CD4-positive, CD25-positive, alpha-beta regulatory T cell (primary cell): ENCODE measurements at regions not wholly inside any gene's neighbourhood (a gene's known extent, or its start where the extent isn't known, plus 50 kb on each side); places are given as distances from the start of the nearest gene placed in this dataset.

Source experiments
- ATAC-seq, 2 donors: fragments of 150-1000 bp; cut with Tn5 transposase; one replicate each; pipeline ENCODE4 v1.10.0; 2021; ENCODE audit warnings: low read depth in 2 of 2, moderate number of reproducible peaks in 2 of 2, moderate library complexity in 1 of 2
- DNase-seq, 3 donors: peaks; one replicate each; pipeline versions ENCODE4 v3.0.0 to v3.0.0-alpha.2; 2012 to 2022; ENCODE audit warnings: mixed read lengths in 1 of 3
- H3K27ac ChIP-seq: one replicate; pipeline ENCODE4 v1.7.0; 2013; ENCODE audit warnings: mild to moderate bottlenecking, low read length; ENCODE audit not compliant: insufficient read depth, poor library complexity, severe bottlenecking
- H3K27me3 ChIP-seq: one replicate; pipeline ENCODE4 v1.7.0; 2013; ENCODE audit warnings: low read length; ENCODE audit not compliant: control insufficient read depth, insufficient read depth
- H3K36me3 ChIP-seq: one replicate; pipeline ENCODE4 v1.7.0; 2013; ENCODE audit warnings: mild to moderate bottlenecking, low read length, moderate library complexity; ENCODE audit not compliant: control insufficient read depth, insufficient read depth
- H3K4me1 ChIP-seq: 2 replicates; pipeline ENCODE4 v1.7.0; 2013; ENCODE audit warnings: mild to moderate bottlenecking, low read length; ENCODE audit not compliant: insufficient read depth, control insufficient read depth, poor library complexity, severe bottlenecking
- H3K4me3 ChIP-seq: one replicate; pipeline ENCODE4 v1.7.0; 2013; ENCODE audit warnings: low read depth, mild to moderate bottlenecking, low read length, moderate library complexity
- H3K9me3 ChIP-seq, 2 experiments: 1 replicate in 1 of 2; 2 replicates in 1 of 2; pipeline ENCODE4 v1.7.0; 2013; ENCODE audit warnings: low read length in 2 of 2, mild to moderate bottlenecking in 1 of 2, moderate library complexity in 1 of 2; ENCODE audit not compliant: control insufficient read depth in 2 of 2
- H3K27ac Mint-ChIP-seq, 3 donors: one replicate each; pipeline ENCODE4 v1.8.0; 2020 to 2022; ENCODE audit warnings: mild to moderate bottlenecking in 3 of 3, mixed read lengths in 3 of 3, moderate library complexity in 2 of 3
- H3K27me3 Mint-ChIP-seq: one replicate; pipeline ENCODE4 v1.8.0; 2022; ENCODE audit warnings: mild to moderate bottlenecking, mixed read lengths
- H3K36me3 Mint-ChIP-seq: one replicate; pipeline ENCODE4 v1.8.0; 2020; ENCODE audit warnings: mixed read lengths
- H3K4me1 Mint-ChIP-seq, 4 donors: one replicate each; pipeline ENCODE4 v1.8.0; 2020 to 2022; ENCODE audit warnings: mixed read lengths in 4 of 4, mild to moderate bottlenecking in 1 of 4
- H3K4me3 Mint-ChIP-seq, 4 donors: one replicate each; pipeline ENCODE4 v1.8.0; 2020 to 2022; ENCODE audit warnings: mild to moderate bottlenecking in 4 of 4, mixed read lengths in 4 of 4, moderate library complexity in 3 of 4
- H3K9me3 Mint-ChIP-seq, 7 donors: one replicate each; pipeline ENCODE4 v1.8.0; 2020 to 2022; ENCODE audit warnings: mixed read lengths in 7 of 7, mild to moderate bottlenecking in 3 of 7, moderate library complexity in 2 of 7

GRCh38 chr16:79307214-79307613, 293.3 kb downstream of the MAF start:
- no peak overlapping the region for H3K4me3 Mint-ChIP-seq
- Histone ChIP-seq H3K9me3 (no peaks in the 10 kb centered on the region), H3K36me3 (no peaks in the 10 kb centered on the region), H3K27me3 (no peaks in the 10 kb centered on the region), H3K4me3 (no peak overlapping the region), H3K4me1 (peaks cover 5% of the 10 kb centered on the region), H3K27ac (no peak overlapping the region)
- peaks cover 15% of the 10 kb centered on the region for H3K27me3 Mint-ChIP-seq
- H3K36me3 Mint-ChIP-seq, result no peaks in the 10 kb centered on the region
- no peak for DNase-seq
- ATAC-seq, result no peak
- peaks cover 0 to 10% (median 8%) of the 10 kb centered on the region in 4 donors for H3K4me1 Mint-ChIP-seq
- no peak overlapping the region for H3K27ac Mint-ChIP-seq
- no peaks in the 10 kb centered on the region for H3K9me3 Mint-ChIP-seq

GRCh38 chr16:79305074-79305473, 295.5 kb downstream of the MAF start:
- no peaks in the 10 kb centered on the region for H3K27me3 ChIP-seq
- peaks cover 0 to 8% (median 7%) of the 10 kb centered on the region in 4 donors for H3K4me1 Mint-ChIP-seq

GRCh38 chr16:79303959-79304387, 296.6 kb downstream of the MAF start:
- Histone ChIP-seq H3K27ac (no peak overlapping the region), H3K27me3 (no peaks in the 10 kb centered on the region), H3K9me3 (no peaks in the 10 kb centered on the region), H3K36me3 (no peaks in the 10 kb centered on the region), H3K4me3 (no peak overlapping the region), H3K4me1 (no peaks in the 10 kb centered on the region)
- DNase-seq (no peak), ATAC-seq (no peak)
- no peak overlapping the region for H3K4me3 Mint-ChIP-seq
- H3K4me1 Mint-ChIP-seq, result peaks cover 0 to 2% (median 0%) of the 10 kb centered on the region in 4 donors
- H3K9me3 Mint-ChIP-seq, result no peaks in the 10 kb centered on the region
- peaks cover 10% of the 10 kb centered on the region for H3K27me3 Mint-ChIP-seq
- H3K36me3 Mint-ChIP-seq, result no peaks in the 10 kb centered on the region
- H3K27ac Mint-ChIP-seq, result no peak overlapping the region

More at GRCh38 chr16:79305074-79305473, 295.5 kb downstream of the MAF start:
- no peaks in the 10 kb centered on the region for H3K36me3 ChIP-seq
- no peak overlapping the region for H3K4me3 ChIP-seq
- ATAC-seq (no peak), DNase-seq (no peak)
- no peak overlapping the region for H3K27ac Mint-ChIP-seq
- H3K9me3 Mint-ChIP-seq, result no peaks in the 10 kb centered on the region
- no peaks in the 10 kb centered on the region for H3K36me3 Mint-ChIP-seq
- H3K9me3 ChIP-seq, result no peaks in the 10 kb centered on the region
- H3K4me3 Mint-ChIP-seq, result no peak overlapping the region
- peaks cover 14% of the 10 kb centered on the region for H3K27me3 Mint-ChIP-seq
- H3K4me1 ChIP-seq, result peaks cover 5% of the 10 kb centered on the region
- H3K27ac ChIP-seq, result no peak overlapping the region

- H3K27me3 ChIP-seq, result no peaks in the 10 kb centered on the region
- Mint-ChIP-seq H3K27ac (no peak overlapping the region), H3K36me3 (no peaks in the 10 kb centered on the region), H3K9me3 (no peaks in the 10 kb centered on the region), H3K27me3 (peaks cover 10% of the 10 kb centered on the region), H3K4me3 (no peak overlapping the region), H3K4me1 (peaks cover 0 to 2% (median 0%) of the 10 kb centered on the region in 4 donors)
- H3K27ac ChIP-seq, result no peak overlapping the region
- ATAC-seq, result no peak
- no peak for DNase-seq
- H3K36me3 ChIP-seq, result no peaks in the 10 kb centered on the region
- no peak overlapping the region for H3K4me3 ChIP-seq
- H3K9me3 ChIP-seq, result no peaks in the 10 kb centered on the region
- H3K4me1 ChIP-seq, result no peaks in the 10 kb centered on the region
Observed at GRCh38 chr16:79303206-79303605, 297.3 kb downstream of the MAF start.

GRCh38 chr16:79302731-79303130, 297.8 kb downstream of the MAF start:
- no peaks in the 10 kb centered on the region for H3K9me3 ChIP-seq
- no peaks in the 10 kb centered on the region for H3K9me3 Mint-ChIP-seq
- H3K27me3 Mint-ChIP-seq, result peaks cover 10% of the 10 kb centered on the region
- H3K36me3 Mint-ChIP-seq, result no peaks in the 10 kb centered on the region
- no peaks in the 10 kb centered on the region for H3K36me3 ChIP-seq
- peaks cover 0 to 2% (median 0%) of the 10 kb centered on the region in 4 donors for H3K4me1 Mint-ChIP-seq
- ATAC-seq (no peak), DNase-seq (no peak)
- no peaks in the 10 kb centered on the region for H3K4me1 ChIP-seq
- no peak overlapping the region for H3K4me3 ChIP-seq
- H3K27ac Mint-ChIP-seq, result no peak overlapping the region
- H3K27ac ChIP-seq, result no peak overlapping the region
- no peak overlapping the region for H3K4me3 Mint-ChIP-seq
- no peaks in the 10 kb centered on the region for H3K27me3 ChIP-seq

- no peaks in the 10 kb centered on the region for H3K4me1 ChIP-seq
- peaks cover 10% of the 10 kb centered on the region for H3K27me3 Mint-ChIP-seq
- no peak overlapping the region for H3K4me3 ChIP-seq
- H3K36me3 ChIP-seq, result no peaks in the 10 kb centered on the region
- peaks cover 0 to 1% (median 0%) of the 10 kb centered on the region in 7 donors for H3K9me3 Mint-ChIP-seq
- peaks cover 0 to 4% (median 1%) of the 10 kb centered on the region in 4 donors for H3K4me1 Mint-ChIP-seq
- no peaks in the 10 kb centered on the region for H3K9me3 ChIP-seq
- no peak overlapping the region for H3K27ac ChIP-seq
- DNase-seq (no peak), ATAC-seq (no peak)
- H3K27me3 ChIP-seq, result no peaks in the 10 kb centered on the region
- H3K27ac Mint-ChIP-seq, result no peak overlapping the region
- no peak overlapping the region for H3K4me3 Mint-ChIP-seq
- H3K36me3 Mint-ChIP-seq, result no peaks in the 10 kb centered on the region
Observed at GRCh38 chr16:79301051-79301450, 299.5 kb downstream of the MAF start.

- peaks cover 0 to 4% (median 1%) of the 10 kb centered on the region in 4 donors for H3K4me1 Mint-ChIP-seq
- no peak overlapping the region for H3K27ac Mint-ChIP-seq
- peaks cover 0 to 1% (median 0%) of the 10 kb centered on the region in 7 donors for H3K9me3 Mint-ChIP-seq
- no peaks in the 10 kb centered on the region for H3K4me1 ChIP-seq
- ATAC-seq (no peak), DNase-seq (no peak)
- H3K27ac ChIP-seq, result no peak overlapping the region
- H3K27me3 ChIP-seq, result no peaks in the 10 kb centered on the region
- H3K4me3 Mint-ChIP-seq, result no peak overlapping the region
- H3K27me3 Mint-ChIP-seq, result peaks cover 10% of the 10 kb centered on the region
- no peaks in the 10 kb centered on the region for H3K36me3 Mint-ChIP-seq
- H3K9me3 ChIP-seq, result no peaks in the 10 kb centered on the region
- no peaks in the 10 kb centered on the region for H3K36me3 ChIP-seq
- H3K4me3 ChIP-seq, result no peak overlapping the region
Observed at GRCh38 chr16:79298894-79299799, 301.4 kb downstream of the MAF start.

- Mint-ChIP-seq H3K4me3 (no peak overlapping the region), H3K27ac (no peak overlapping the region)
- no peak for DNase-seq
Observed at GRCh38 chr16:79298476-79298875, 302.1 kb downstream of the MAF start.

More at GRCh38 chr16:79298476-79298875, 302.1 kb downstream of the MAF start:
- Histone ChIP-seq H3K27me3 (no peaks in the 10 kb centered on the region), H3K9me3 (no peaks in the 10 kb centered on the region), H3K36me3 (no peaks in the 10 kb centered on the region), H3K4me3 (no peak overlapping the region), H3K4me1 (no peaks in the 10 kb centered on the region), H3K27ac (no peak overlapping the region)
- Mint-ChIP-seq H3K9me3 (peaks cover 0 to 2% (median 0%) of the 10 kb centered on the region in 7 donors), H3K4me1 (peaks cover 0 to 4% (median under 1%) of the 10 kb centered on the region in 4 donors), H3K36me3 (no peaks in the 10 kb centered on the region), H3K27me3 (peaks cover 10% of the 10 kb centered on the region)
- no peak for ATAC-seq
